PC-3 (cell line): ENCODE measurements at regions not wholly inside any gene's neighbourhood (a gene's known extent, or its start where the extent isn't known, plus 50 kb on each side); places are given as distances from the start of the nearest gene placed in this dataset.

Experiments
- ATAC-seq: fragments of 200-7000 bp; cut with Tn5 transposase; 2 replicates; pipeline ENCODE4 v1.9.1; 2020; ENCODE audit warnings: mild to moderate bottlenecking, moderate library complexity
- BruUV-seq: library from RNA; stranded (reverse); fragments of 400-500 nt; replicated peaks from 2 replicates; lab custom pipeline; 2021; lab: Mats Ljungman, UMichigan
- CTCF ChIA-PET: fragments of 300-600 bp; sonication (Branson Sonifier 250); formaldehyde crosslinking; loops from one replicate; lab custom pipeline; 2022; ENCODE audit warnings: antibody characterized with exemption; lab: Charles Lee
- POLR2A ChIA-PET: fragments of 300-600 bp; sonication (Branson Sonifier 250); formaldehyde crosslinking; loops from one replicate; lab custom pipeline; 2022; ENCODE audit warnings: antibody characterized with exemption; ENCODE audit not compliant: unreplicated experiment; lab: Charles Lee
- DNase-seq: peaks from one replicate; pipeline ENCODE4 v3.0.0-alpha.2; 2015
- H2AFZ ChIP-seq: fragments of 300-600 bp; sonication (generic); 2 replicates; pipeline ENCODE4 v1.6.0; 2016; ENCODE audit warnings: antibody characterized with exemption, low read length
- H3F3A ChIP-seq: fragments of 300-600 bp; sonication (generic); one replicate; pipeline ENCODE4 v1.6.0; 2017; ENCODE audit warnings: antibody characterized with exemption, low read length, control low read depth, mild to moderate bottlenecking; ENCODE audit not compliant: unreplicated experiment
- H3K27ac ChIP-seq: fragments of 300-600 bp; sonication (generic); 2 replicates; pipeline ENCODE4 v1.5.1; 2016; ENCODE audit warnings: mild to moderate bottlenecking, low read length
- H3K27me3 ChIP-seq: fragments of 300-600 bp; sonication (generic); 2 replicates; pipeline ENCODE4 v1.6.1; 2016; ENCODE audit warnings: low read length, mixed read lengths
- H3K36me3 ChIP-seq: fragments of 300-600 bp; sonication (generic); 2 replicates; pipeline ENCODE4 v1.6.1; 2016; ENCODE audit warnings: low read depth, mixed run types, low read length, mixed read lengths
- H3K4me1 ChIP-seq: fragments of 300-600 bp; sonication (generic); 2 replicates; pipeline ENCODE4 v1.5.1; 2016; ENCODE audit warnings: low read length; ENCODE audit not compliant: insufficient read depth
- H3K4me2 ChIP-seq: fragments of 300-600 bp; sonication (generic); 2 replicates; pipeline ENCODE4 v1.6.0; 2016; ENCODE audit warnings: low read length
- H3K4me3 ChIP-seq: fragments of 300-600 bp; sonication (generic); 2 replicates; pipeline ENCODE4 v1.5.1; 2016; ENCODE audit warnings: mild to moderate bottlenecking, low read length, mixed read lengths
- H3K79me2 ChIP-seq: fragments of 300-600 bp; sonication (generic); 2 replicates; pipeline ENCODE4 v1.6.1; 2017; ENCODE audit warnings: low read length, mixed read lengths
- H3K9ac ChIP-seq: fragments of 300-600 bp; sonication (generic); 2 replicates; pipeline ENCODE4 v1.6.0; 2016; ENCODE audit warnings: mild to moderate bottlenecking, low read length
- H3K9me2 ChIP-seq: fragments of 300-600 bp; sonication (generic); replicated peaks from 2 replicates; pipeline ENCODE4 v1.6.1; 2016; ENCODE audit warnings: mixed run types, low read length, mixed read lengths
- H3K9me3 ChIP-seq: fragments of 300-600 bp; sonication (generic); 2 replicates; pipeline ENCODE4 v1.6.1; 2016; ENCODE audit warnings: low read length, mixed read lengths
- H4K20me1 ChIP-seq: fragments of 300-600 bp; sonication (generic); 2 replicates; pipeline ENCODE4 v1.6.1; 2016; ENCODE audit warnings: low read length, mixed read lengths
- EZH2 ChIP-seq: fragments of 300-600 bp; sonication (generic); IDR thresholded peaks from one replicate; pipeline ENCODE4 v1.6.1; 2017; ENCODE audit warnings: antibody characterized with exemption, mild to moderate bottlenecking, low read length; ENCODE audit not compliant: unreplicated experiment
- EZH2phosphoT487 ChIP-seq: fragments of 300-600 bp; sonication (generic); IDR thresholded peaks from 2 replicates; pipeline ENCODE4 v1.6.1; 2018; ENCODE audit warnings: mild to moderate bottlenecking, antibody characterized with exemption, low read length, borderline replicate concordance
- intact Hi-C: fragments of 100-400 bp; cut with micrococcal nuclease; formaldehyde crosslinking; loops from 2 replicates; pipeline ENCODE4 v1.9.0; 2023
- TF ChIP-seq, protein P1 (sequence below): fragments of 300-600 bp; sonication (generic); conservative IDR thresholded peaks from 2 replicates; pipeline ENCODE4 v1.5.1; 2017; ENCODE audit warnings: antibody characterized with exemption, low read depth, mild to moderate bottlenecking, low read length

DNA sequence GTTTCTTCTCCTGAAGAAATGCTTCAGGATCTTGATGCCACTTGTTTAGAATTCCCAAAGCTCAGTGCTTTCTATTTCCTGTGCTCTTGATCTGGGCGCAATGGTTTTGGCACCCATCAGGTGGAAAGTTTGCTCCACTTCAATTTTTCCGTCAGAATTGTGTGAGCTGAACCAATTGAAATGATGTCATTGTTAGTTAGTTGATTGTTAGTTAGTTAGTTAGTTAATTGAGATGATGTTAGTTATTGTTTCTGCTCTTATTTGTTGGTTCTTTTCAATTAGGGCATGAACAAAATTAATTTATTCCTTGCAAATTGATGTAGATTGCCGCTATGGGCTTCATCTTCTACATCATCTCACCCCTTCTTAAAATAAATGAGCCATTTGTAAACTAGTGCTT is 252.6 kb downstream of the BAMBI start:
- no peaks in the 10 kb centered on the region for H3K36me3 ChIP-seq
- no peak for TF ChIP-seq EZH2phosphoT487
- no peaks in the 10 kb centered on the region for H3F3A ChIP-seq
- H3K4me2 ChIP-seq, result no peak overlapping the region
- ATAC-seq (no peak), DNase-seq (no peak)
- CTCF ChIA-PET, result no interaction called here
- no TSS peak for BruUV-seq
- H3K27ac ChIP-seq, result no peak overlapping the region
- H3K79me2 ChIP-seq, result no peaks in the 10 kb centered on the region
- no peaks in the 10 kb centered on the region for H3K27me3 ChIP-seq
- H3K4me1 ChIP-seq, result peaks cover 8% of the 10 kb centered on the region
- H2AFZ ChIP-seq, result no peak overlapping the region
- no peaks in the 10 kb centered on the region for H3K9me3 ChIP-seq
- intact Hi-C loops, result no loop called here
- POLR2A ChIA-PET, result no interaction called here
- no peaks in the 10 kb centered on the region for H3K9me2 ChIP-seq
- H3K4me3 ChIP-seq, result no peak overlapping the region
- no peak overlapping the region for H3K9ac ChIP-seq
- H4K20me1 ChIP-seq, result no peaks in the 10 kb centered on the region

DNA sequence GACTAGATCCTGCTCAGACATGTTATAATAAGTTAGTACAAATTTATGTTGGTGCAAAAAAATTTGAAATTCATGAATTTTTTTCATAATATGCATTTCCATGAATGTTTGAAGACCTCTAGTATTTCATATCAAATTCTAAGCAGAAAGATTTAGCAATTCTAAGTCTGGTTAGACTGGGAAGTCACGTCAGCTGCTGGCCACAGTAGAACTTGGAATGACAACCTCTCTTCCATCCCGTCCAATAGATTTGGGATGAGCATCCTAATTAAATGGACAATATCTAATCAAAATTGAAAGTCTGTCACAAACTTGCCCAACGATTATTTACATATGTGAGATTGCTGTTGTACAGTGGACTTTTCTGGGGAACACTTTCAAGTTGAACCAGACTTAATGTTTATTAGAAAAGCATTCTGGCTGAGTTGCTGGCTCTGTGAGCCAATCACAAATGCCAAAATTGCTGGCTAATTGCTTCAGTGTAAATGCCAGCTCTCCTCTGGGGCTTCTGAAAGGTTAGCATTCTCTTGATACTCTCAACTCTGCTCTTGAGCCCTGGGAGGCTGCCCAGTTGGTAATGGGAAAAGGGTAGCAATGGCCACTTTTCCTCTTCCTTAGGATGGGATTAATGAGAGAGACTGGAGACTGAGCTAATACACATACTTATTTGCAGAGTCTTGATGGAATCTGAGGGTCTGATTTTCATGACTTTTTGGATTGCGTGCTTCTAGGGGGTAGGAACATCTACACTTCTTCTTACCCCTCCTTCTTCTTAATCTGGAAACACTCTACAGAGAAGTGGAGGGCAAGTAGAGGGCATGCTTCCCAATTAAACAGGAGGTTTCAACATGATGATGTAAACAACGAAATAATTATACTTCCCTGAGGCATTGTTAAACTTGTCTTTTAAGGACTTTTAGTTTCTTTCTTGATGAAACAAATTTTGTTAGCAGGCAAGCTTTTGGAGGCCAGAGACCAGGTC is 253.5 kb downstream of the BAMBI start:
- DNase-seq, result no peak
- Histone ChIP-seq H3K27ac (no peak overlapping the region), H3F3A (no peaks in the 10 kb centered on the region), H3K36me3 (no peaks in the 10 kb centered on the region), H3K9me2 (no peaks in the 10 kb centered on the region), H3K4me3 (no peak overlapping the region), H3K9me3 (no peaks in the 10 kb centered on the region), H3K9ac (no peak overlapping the region), H3K4me1 (peaks cover 8% of the 10 kb centered on the region), H3K4me2 (no peak overlapping the region), H3K27me3 (no peaks in the 10 kb centered on the region), H3K79me2 (no peaks in the 10 kb centered on the region), H2AFZ (no peak overlapping the region), H4K20me1 (no peaks in the 10 kb centered on the region)
- ATAC-seq, result no peak
- TF ChIP-seq, protein P1, sequence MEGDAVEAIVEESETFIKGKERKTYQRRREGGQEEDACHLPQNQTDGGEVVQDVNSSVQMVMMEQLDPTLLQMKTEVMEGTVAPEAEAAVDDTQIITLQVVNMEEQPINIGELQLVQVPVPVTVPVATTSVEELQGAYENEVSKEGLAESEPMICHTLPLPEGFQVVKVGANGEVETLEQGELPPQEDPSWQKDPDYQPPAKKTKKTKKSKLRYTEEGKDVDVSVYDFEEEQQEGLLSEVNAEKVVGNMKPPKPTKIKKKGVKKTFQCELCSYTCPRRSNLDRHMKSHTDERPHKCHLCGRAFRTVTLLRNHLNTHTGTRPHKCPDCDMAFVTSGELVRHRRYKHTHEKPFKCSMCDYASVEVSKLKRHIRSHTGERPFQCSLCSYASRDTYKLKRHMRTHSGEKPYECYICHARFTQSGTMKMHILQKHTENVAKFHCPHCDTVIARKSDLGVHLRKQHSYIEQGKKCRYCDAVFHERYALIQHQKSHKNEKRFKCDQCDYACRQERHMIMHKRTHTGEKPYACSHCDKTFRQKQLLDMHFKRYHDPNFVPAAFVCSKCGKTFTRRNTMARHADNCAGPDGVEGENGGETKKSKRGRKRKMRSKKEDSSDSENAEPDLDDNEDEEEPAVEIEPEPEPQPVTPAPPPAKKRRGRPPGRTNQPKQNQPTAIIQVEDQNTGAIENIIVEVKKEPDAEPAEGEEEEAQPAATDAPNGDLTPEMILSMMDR, result no peak
- TF ChIP-seq EZH2 (no peak), EZH2phosphoT487 (no peak)
- ChIA-PET CTCF (no interaction called here), POLR2A (no interaction called here)
- intact Hi-C loops, result no loop called here
- no TSS peak for BruUV-seq

DNA sequence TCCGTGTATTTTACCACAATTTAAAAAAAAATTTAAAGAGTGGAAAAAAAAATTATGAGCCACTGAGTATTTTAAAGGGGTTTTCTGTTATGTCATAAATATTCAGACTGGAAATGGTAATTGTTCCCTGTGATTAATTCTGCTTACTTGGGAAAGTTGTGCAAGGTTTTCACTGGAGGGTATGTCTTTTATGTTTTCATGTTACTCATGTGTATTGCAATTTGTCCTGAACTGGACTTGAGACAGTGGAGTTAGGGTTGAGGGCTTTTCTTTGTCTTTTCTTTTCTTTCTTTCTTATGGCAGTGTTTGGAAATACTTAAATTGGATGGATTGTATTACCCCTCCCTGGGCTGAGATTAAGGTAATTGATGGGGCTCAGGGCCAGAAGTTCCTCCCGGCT is 257.7 kb downstream of the BAMBI start:
- ChIA-PET CTCF (no interaction called here), POLR2A (no interaction called here)
- no TSS peak for BruUV-seq
- no peaks in the 10 kb centered on the region for H3K79me2 ChIP-seq
- H4K20me1 ChIP-seq, result no peaks in the 10 kb centered on the region
- intact Hi-C loops, result no loop called here
- no peak overlapping the region for H3K4me3 ChIP-seq
- ATAC-seq, result no peak
- H3K9me3 ChIP-seq, result no peaks in the 10 kb centered on the region
- no peaks in the 10 kb centered on the region for H3F3A ChIP-seq
- no peak overlapping the region for H3K9ac ChIP-seq
- H3K4me2 ChIP-seq, result no peak overlapping the region
- no peak for DNase-seq
- no peaks in the 10 kb centered on the region for H3K9me2 ChIP-seq
- TF ChIP-seq EZH2, result no peak
- no peak for TF ChIP-seq EZH2phosphoT487
- TF ChIP-seq, protein P1, result no peak
- no peak overlapping the region for H3K27ac ChIP-seq
- no peaks in the 10 kb centered on the region for H3K36me3 ChIP-seq
- no peaks in the 10 kb centered on the region for H3K4me1 ChIP-seq
- H3K27me3 ChIP-seq, result no peaks in the 10 kb centered on the region
- no peak overlapping the region for H2AFZ ChIP-seq
